ENCODE measurements at regions not wholly inside any gene's neighbourhood (a gene's known extent, or its start where the extent isn't known, plus 50 kb on each side); places are given as distances from the start of the nearest gene placed in this dataset.
A peak's percentile ranks its signal among the peaks of the same experiment; 100 is the strongest.

DNA sequence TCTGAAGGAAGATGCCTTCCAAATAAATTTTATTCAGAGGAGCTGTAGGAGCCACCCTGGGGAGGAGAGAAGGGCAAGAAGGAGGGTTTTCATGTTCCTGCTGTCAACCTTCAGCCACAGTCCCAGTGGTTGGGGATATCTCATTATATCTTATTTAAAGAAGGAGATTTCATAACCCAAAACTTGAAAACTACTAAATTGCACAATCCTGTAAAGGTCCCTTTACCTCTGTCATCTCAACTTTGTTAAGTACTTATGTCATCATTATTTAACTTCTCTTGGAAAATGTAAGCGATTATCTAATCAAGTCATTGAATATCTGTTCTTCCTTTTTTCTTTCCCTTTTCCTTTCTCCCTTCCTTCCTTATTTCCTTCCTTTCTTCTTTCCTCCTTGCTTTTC is 794.5 kb upstream of the IGFBP3 start:
- H3K27ac ChIP-seq (ENCODE audit: low read depth, low read length): no peak overlapping the region
- H3K79me2 ChIP-seq (ENCODE audit: insufficient read depth, low read length): no peaks in the 10 kb centered on the region
- no peaks in the 10 kb centered on the region for H4K20me1 ChIP-seq (ENCODE audit: insufficient read depth, low read length)
- TF ChIP-seq, protein P1, sequence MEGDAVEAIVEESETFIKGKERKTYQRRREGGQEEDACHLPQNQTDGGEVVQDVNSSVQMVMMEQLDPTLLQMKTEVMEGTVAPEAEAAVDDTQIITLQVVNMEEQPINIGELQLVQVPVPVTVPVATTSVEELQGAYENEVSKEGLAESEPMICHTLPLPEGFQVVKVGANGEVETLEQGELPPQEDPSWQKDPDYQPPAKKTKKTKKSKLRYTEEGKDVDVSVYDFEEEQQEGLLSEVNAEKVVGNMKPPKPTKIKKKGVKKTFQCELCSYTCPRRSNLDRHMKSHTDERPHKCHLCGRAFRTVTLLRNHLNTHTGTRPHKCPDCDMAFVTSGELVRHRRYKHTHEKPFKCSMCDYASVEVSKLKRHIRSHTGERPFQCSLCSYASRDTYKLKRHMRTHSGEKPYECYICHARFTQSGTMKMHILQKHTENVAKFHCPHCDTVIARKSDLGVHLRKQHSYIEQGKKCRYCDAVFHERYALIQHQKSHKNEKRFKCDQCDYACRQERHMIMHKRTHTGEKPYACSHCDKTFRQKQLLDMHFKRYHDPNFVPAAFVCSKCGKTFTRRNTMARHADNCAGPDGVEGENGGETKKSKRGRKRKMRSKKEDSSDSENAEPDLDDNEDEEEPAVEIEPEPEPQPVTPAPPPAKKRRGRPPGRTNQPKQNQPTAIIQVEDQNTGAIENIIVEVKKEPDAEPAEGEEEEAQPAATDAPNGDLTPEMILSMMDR (IDR thresholded peaks at IDR 0.05; ENCODE audit: extremely low read depth, low read depth, low read length): no peak
- no peaks in the 10 kb centered on the region for H3K27me3 ChIP-seq (ENCODE audit: insufficient read depth, low read length)
- DNase-seq (ENCODE audit: insufficient read length, low spot score, missing footprints): no peak
- no peak overlapping the region for H3K4me2 ChIP-seq (ENCODE audit: insufficient read depth, low read length)
- H2AFZ ChIP-seq (ENCODE audit: low read length): no peak overlapping the region
- peaks cover 2% of the 10 kb centered on the region for H3K4me1 ChIP-seq (ENCODE audit: insufficient read depth, low read length)
- no peaks in the 10 kb centered on the region for H3K9me3 ChIP-seq (ENCODE audit: low read depth, low read length)
- H3K36me3 ChIP-seq (ENCODE audit: insufficient read depth, low read length): no peaks in the 10 kb centered on the region
- H3K4me3 ChIP-seq (ENCODE audit: insufficient read depth, low read length): no peak overlapping the region

DNA sequence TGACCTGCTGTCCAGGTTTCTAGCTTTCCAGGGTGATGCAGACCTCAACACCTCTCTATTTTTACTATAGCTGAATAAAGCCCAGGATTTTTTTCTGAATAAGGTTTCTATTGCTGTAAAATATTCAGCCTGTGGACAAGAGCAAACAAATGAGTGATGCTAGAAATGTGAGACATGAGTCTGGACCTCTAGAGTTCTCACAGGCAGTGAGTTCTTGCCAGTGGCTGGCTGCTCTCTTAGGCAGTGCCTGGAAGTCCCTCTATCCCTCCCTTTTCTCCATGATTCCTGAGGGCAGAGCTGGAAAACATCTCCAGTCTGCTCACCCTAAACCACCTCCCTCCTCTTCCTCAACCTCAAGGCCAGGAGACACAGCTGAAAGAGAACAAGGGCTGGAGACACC is 793.8 kb upstream of the IGFBP3 start:
- TF ChIP-seq, protein P1 (IDR thresholded peaks at IDR 0.05; ENCODE audit: extremely low read depth, low read depth, low read length): no peak
- Histone ChIP-seq H3K4me2 (ENCODE audit: insufficient read depth, low read length) (no peak overlapping the region), H3K79me2 (ENCODE audit: insufficient read depth, low read length) (no peaks in the 10 kb centered on the region), H3K4me1 (ENCODE audit: insufficient read depth, low read length) (peaks cover 2% of the 10 kb centered on the region), H2AFZ (ENCODE audit: low read length) (peak overlapping the region; percentile 3), H4K20me1 (ENCODE audit: insufficient read depth, low read length) (no peaks in the 10 kb centered on the region), H3K27me3 (ENCODE audit: insufficient read depth, low read length) (no peaks in the 10 kb centered on the region), H3K27ac (ENCODE audit: low read depth, low read length) (no peak overlapping the region), H3K4me3 (ENCODE audit: insufficient read depth, low read length) (no peak overlapping the region), H3K36me3 (ENCODE audit: insufficient read depth, low read length) (no peaks in the 10 kb centered on the region), H3K9me3 (ENCODE audit: low read depth, low read length) (no peaks in the 10 kb centered on the region)
- peak; percentile 10 for DNase-seq (ENCODE audit: insufficient read length, low spot score, missing footprints)

- DNase-seq (ENCODE audit: insufficient read length, low spot score, missing footprints): no peak
- TF ChIP-seq, protein P1 (IDR thresholded peaks at IDR 0.05; ENCODE audit: extremely low read depth, low read depth, low read length): no peak
- Histone ChIP-seq H4K20me1 (ENCODE audit: insufficient read depth, low read length) (no peaks in the 10 kb centered on the region), H2AFZ (ENCODE audit: low read length) (no peak overlapping the region), H3K4me1 (ENCODE audit: insufficient read depth, low read length) (peaks cover 2% of the 10 kb centered on the region), H3K27me3 (ENCODE audit: insufficient read depth, low read length) (no peaks in the 10 kb centered on the region), H3K4me2 (ENCODE audit: insufficient read depth, low read length) (no peak overlapping the region), H3K27ac (ENCODE audit: low read depth, low read length) (no peak overlapping the region), H3K79me2 (ENCODE audit: insufficient read depth, low read length) (no peaks in the 10 kb centered on the region), H3K9me3 (ENCODE audit: low read depth, low read length) (no peaks in the 10 kb centered on the region), H3K4me3 (ENCODE audit: insufficient read depth, low read length) (no peak overlapping the region), H3K36me3 (ENCODE audit: insufficient read depth, low read length) (no peaks in the 10 kb centered on the region)
Measured at GRCh38 chr7:46713868-46714596, 793.0 kb upstream of the IGFBP3 start.

DNA sequence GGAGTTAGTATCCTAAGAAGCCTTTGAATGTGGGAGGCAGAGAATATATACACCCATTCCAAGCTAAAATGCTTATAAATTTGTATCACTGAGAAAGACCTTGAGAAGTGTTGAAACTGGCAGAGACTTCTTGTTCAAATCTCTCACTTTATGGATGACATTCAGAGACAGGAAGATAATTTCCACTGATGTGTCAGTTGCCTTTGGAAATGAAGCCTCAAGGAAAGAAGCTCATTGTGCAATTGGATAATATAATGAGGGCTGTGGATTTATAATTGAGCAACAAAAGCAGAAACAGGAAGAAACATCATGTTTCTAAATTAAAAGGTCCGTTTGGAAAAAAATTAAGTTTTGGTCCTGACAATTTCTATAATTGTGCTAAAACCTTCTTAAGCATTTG is 789.9 kb upstream of the IGFBP3 start:
- DNase-seq (ENCODE audit: insufficient read length, low spot score, missing footprints): no peak
- Histone ChIP-seq H3K27ac (ENCODE audit: low read depth, low read length) (no peak overlapping the region), H3K4me2 (ENCODE audit: insufficient read depth, low read length) (no peak overlapping the region), H3K36me3 (ENCODE audit: insufficient read depth, low read length) (no peaks in the 10 kb centered on the region), H2AFZ (ENCODE audit: low read length) (peak overlapping the region; percentile 14), H3K4me1 (ENCODE audit: insufficient read depth, low read length) (peaks cover 4% of the 10 kb centered on the region), H4K20me1 (ENCODE audit: insufficient read depth, low read length) (no peaks in the 10 kb centered on the region), H3K9me3 (ENCODE audit: low read depth, low read length) (no peaks in the 10 kb centered on the region), H3K27me3 (ENCODE audit: insufficient read depth, low read length) (no peaks in the 10 kb centered on the region), H3K4me3 (ENCODE audit: insufficient read depth, low read length) (no peak overlapping the region), H3K79me2 (ENCODE audit: insufficient read depth, low read length) (no peaks in the 10 kb centered on the region)
- TF ChIP-seq, protein P1 (IDR thresholded peaks at IDR 0.05; ENCODE audit: extremely low read depth, low read depth, low read length): no peak

All from osteoblast (primary cell).